Thyroid gland (tissue), 4 donors: ENCODE measurements at regions not wholly inside any gene's neighbourhood (a gene's known extent, or its start where the extent isn't known, plus 50 kb on each side); places are given as distances from the start of the nearest gene placed in this dataset.

Source experiments
- DNase-seq, 2 donors: peaks; one replicate each; pipeline ENCODE4 v3.0.0-alpha.2; 2019
- H3K27ac ChIP-seq, 3 donors: fragments of 200-600 bp; sonication (generic); 1 replicate in 2 of 3; 2 replicates in 1 of 3; pipeline ENCODE4 v1.5.1; 2016 to 2019; ENCODE audit warnings: mild to moderate bottlenecking in 1 of 3, moderate library complexity in 1 of 3
- H3K27me3 ChIP-seq: fragments of 200-600 bp; sonication (generic); one replicate; pipeline ENCODE4 v1.5.1; 2019
- H3K36me3 ChIP-seq, 2 donors: fragments of 200-600 bp; sonication (generic); one replicate each; pipeline ENCODE4 v1.5.1; 2016 to 2019
- H3K4me1 ChIP-seq, 2 donors: fragments of 200-600 bp; sonication (generic); one replicate each; pipeline ENCODE4 v1.5.1; 2017 to 2019
- H3K4me3 ChIP-seq, 3 donors: fragments of 200-600 bp; sonication (generic); replicated peaks in 1 of 3; 1 replicate in 2 of 3; 2 replicates in 1 of 3; pipeline ENCODE4 v1.5.1; 2016; ENCODE audit warnings: mild to moderate bottlenecking in 1 of 3
- H3K9me3 ChIP-seq: fragments of 200-600 bp; sonication (generic); one replicate; pipeline ENCODE4 v1.5.1; 2017
- POLR2A ChIP-seq, 2 donors: fragments of 450-650 bp; IDR thresholded peaks; one replicate each; pipeline ENCODE4 v1.6.1; 2017; ENCODE audit warnings: antibody characterized with exemption in 2 of 2, mild to moderate bottlenecking in 2 of 2, moderate library complexity in 1 of 2
- WGBS, 2 donors: methylation state at CpG; one replicate each; pipeline ENCODE4 v1.1.5; 2017; 5-methylcytosine and 5-hydroxymethylcytosine counted together
- intact Hi-C: fragments of 100-400 bp; cut with DNase I; formaldehyde crosslinking; loops from one replicate; pipeline ENCODE4 v1.15.1; 2023
- TF ChIP-seq, protein P1 (sequence below), 6 experiments: fragments of 200-600 bp in 3 of 6; fragments of 450-650 bp in 3 of 6; sonication (generic) in 3 of 6; IDR thresholded peaks; one replicate each; pipeline ENCODE4 v1.5.1; 2016 to 2019; ENCODE audit warnings: antibody characterized with exemption in 6 of 6, mild to moderate bottlenecking in 2 of 6, inconsistent platforms in 1 of 6, moderate library complexity in 1 of 6

DNA sequence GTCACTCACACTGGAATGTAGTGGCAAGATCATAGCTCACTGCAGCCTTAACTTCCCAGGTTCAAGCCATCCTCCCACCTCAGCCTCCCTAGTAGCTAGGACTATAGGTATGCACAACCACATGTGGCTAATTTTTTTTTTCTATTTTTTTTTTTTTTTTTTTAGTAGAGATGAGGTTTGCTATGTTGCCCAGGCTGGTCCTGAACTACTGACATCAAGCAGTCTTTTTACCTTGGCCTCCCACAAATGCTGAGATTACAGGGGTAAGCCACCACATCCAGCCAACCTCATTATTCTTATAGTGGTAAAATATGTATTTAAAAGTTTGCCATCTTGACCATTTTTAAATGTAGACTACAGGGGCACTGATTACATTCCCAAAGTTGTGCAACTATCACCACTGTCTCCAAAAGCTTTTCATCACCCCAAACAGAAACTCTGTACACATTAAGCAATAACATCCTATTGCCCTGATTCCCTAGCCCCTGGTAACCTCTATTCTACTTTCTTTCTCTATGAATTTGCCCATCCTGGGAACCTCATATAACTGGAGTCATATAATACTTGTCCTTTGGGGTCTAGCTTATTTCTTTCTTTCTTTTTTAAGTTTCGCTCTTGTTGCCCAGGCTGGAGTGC is 268.0 kb upstream of the JARID2 start:
- H3K4me3 ChIP-seq, result no peak overlapping the region
- no peak for TF ChIP-seq POLR2A (IDR thresholded peaks at IDR 0.05)
- TF ChIP-seq, protein P1, sequence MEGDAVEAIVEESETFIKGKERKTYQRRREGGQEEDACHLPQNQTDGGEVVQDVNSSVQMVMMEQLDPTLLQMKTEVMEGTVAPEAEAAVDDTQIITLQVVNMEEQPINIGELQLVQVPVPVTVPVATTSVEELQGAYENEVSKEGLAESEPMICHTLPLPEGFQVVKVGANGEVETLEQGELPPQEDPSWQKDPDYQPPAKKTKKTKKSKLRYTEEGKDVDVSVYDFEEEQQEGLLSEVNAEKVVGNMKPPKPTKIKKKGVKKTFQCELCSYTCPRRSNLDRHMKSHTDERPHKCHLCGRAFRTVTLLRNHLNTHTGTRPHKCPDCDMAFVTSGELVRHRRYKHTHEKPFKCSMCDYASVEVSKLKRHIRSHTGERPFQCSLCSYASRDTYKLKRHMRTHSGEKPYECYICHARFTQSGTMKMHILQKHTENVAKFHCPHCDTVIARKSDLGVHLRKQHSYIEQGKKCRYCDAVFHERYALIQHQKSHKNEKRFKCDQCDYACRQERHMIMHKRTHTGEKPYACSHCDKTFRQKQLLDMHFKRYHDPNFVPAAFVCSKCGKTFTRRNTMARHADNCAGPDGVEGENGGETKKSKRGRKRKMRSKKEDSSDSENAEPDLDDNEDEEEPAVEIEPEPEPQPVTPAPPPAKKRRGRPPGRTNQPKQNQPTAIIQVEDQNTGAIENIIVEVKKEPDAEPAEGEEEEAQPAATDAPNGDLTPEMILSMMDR (IDR thresholded peaks at IDR 0.05), result no peak
- no peaks in the 10 kb centered on the region for H3K36me3 ChIP-seq
- no peak for DNase-seq
- no peaks in the 10 kb centered on the region for H3K9me3 ChIP-seq
- 97 to 100% methylated on average over 1 of the region's 1 CpG for WGBS, 2 donors
- intact Hi-C loops, result no loop called here
- H3K27me3 ChIP-seq, result no peaks in the 10 kb centered on the region
- no peak overlapping the region for H3K27ac ChIP-seq
- H3K4me1 ChIP-seq, result no peaks in the 10 kb centered on the region

DNA sequence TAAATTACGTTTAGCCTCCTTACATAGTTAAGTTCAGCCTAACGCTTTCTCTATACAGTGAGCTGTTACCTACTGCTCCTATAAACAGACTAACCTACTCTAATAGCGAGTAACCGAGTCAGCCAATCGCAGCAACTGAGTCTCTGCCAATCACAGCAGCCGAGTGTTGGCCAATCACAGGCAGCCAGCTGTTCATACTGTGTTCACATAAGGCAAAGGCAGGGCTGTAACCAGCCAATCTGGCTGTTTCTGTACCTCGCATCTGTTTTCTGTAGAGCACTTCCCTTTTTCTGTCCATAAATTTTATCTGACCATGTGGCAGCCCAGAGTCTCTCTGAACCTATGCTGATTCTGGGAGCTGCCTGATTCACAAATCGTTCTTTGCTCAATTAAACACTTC is 263.9 kb upstream of the JARID2 start:
- H3K27ac ChIP-seq, result no peak overlapping the region
- peaks cover 0 to 6% of the 10 kb centered on the region in 2 donors for H3K4me1 ChIP-seq
- TF ChIP-seq, protein P1 (IDR thresholded peaks at IDR 0.05), result no peak
- no peak for TF ChIP-seq POLR2A (IDR thresholded peaks at IDR 0.05)
- H3K27me3 ChIP-seq, result no peaks in the 10 kb centered on the region
- 93 to 94% methylated on average over 8 of the region's 8 CpGs for WGBS, 2 donors
- DNase-seq, result no peak
- no peaks in the 10 kb centered on the region for H3K9me3 ChIP-seq
- intact Hi-C loops, result no loop called here
- H3K36me3 ChIP-seq, result no peaks in the 10 kb centered on the region
- H3K4me3 ChIP-seq, result no peak overlapping the region

DNA sequence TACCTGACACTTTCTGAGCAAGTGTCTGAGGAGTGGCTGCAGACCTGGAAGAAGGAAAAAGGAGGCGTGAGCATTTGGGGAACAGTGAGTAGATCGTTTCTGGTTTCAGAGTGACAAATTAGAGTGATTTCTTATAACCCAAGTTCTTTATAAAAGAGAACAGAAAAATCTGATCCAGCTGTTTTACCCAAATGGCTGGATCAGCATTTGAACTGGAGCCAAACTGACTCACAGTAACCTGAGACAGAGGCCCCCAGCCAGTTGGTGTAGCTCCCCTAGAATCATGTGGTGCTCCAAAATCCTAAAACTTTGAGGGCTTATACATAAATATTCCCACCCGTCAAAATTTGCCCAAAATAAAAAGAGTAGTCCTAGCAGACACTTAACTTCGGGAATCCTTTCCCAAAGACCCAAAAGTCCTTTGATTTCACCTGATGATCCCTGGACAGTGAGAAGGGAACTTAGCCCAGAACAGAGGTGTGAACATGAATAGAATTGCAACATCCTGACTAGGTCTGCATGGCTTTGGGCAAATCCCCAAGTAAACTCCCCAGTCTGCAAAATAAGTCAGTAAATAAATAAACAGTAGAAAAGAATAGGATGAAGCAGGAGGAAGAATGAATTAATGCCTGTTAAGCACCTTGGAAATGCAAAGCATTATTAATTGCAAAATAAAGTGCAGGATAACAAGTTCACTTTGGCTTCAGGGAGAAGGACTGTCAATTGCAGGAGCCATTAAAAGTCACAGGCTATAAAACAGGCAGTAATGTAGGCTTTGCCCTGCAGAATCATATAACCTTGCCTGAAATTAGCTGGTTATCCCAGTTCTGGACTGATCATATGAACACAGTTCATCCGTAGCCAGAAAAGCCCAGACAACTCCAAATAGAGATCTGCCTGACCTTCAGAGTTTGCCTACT is 262.0 kb upstream of the JARID2 start:
- intact Hi-C loops, result no loop called here
- TF ChIP-seq, protein P1 (IDR thresholded peaks at IDR 0.05), result no peak
- TF ChIP-seq POLR2A (IDR thresholded peaks at IDR 0.05), result no peak
- Histone ChIP-seq H3K27ac (no peak overlapping the region), H3K4me3 (no peak overlapping the region), H3K4me1 (peaks cover 0 to 6% of the 10 kb centered on the region in 2 donors), H3K27me3 (no peaks in the 10 kb centered on the region), H3K36me3 (no peaks in the 10 kb centered on the region), H3K9me3 (no peaks in the 10 kb centered on the region)
- no peak for DNase-seq
- 74 to 83% methylated on average over 5 of the region's 5 CpGs for WGBS, 2 donors

DNA sequence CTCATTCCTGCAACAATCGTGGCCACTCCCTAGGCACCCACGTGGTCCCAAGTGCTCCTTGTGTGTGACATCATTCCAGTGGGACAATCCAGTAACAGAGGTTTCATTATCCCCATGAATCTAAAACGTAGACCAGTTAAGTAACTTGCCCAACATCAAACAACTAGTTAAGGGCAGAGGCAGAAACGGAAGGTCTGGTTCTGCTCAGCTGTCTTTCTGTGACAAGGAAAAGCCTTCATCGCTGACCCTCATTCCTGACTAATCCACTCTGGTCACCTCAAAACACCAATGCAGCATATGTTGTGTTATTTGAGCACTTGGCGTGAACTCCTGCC is 261.4 kb upstream of the JARID2 start:
- Histone ChIP-seq H3K4me1 (peaks cover 0 to 6% of the 10 kb centered on the region in 2 donors), H3K9me3 (no peaks in the 10 kb centered on the region), H3K27me3 (no peaks in the 10 kb centered on the region), H3K27ac (no peak overlapping the region), H3K36me3 (no peaks in the 10 kb centered on the region), H3K4me3 (no peak overlapping the region)
- TF ChIP-seq, protein P1 (IDR thresholded peaks at IDR 0.05), result no peak
- TF ChIP-seq POLR2A (IDR thresholded peaks at IDR 0.05), result no peak
- intact Hi-C loops, result no loop called here
- WGBS, 2 donors, result 37 to 46% methylated on average over 6 of the region's 6 CpGs
- peak; percentile 45 to 67 for DNase-seq

DNA sequence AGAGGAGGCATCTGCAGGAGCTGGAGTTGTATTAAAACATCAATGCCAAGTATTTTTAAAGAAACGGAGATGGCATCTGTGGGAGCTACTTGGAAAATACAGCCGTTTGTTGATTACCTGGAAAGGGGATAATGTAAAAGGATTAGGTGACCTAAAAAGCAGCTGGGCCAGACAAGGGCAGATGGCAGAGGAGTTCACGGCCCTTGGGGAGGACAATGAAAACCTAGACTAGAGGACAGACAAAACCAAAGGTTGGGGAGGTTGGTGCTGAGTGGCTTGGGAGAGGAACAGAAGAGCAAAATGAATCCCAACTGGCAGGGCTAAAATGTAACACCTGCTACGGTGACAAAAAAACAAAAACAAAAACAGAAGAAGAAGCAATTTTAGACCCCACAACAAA is 260.5 kb upstream of the JARID2 start:
- 92% methylated on average over 4 of the region's 4 CpGs for WGBS, 2 donors

More for the DNA sequence above, 260.5 kb upstream of the JARID2 start:
- no peak overlapping the region for H3K4me3 ChIP-seq
- no peak for DNase-seq
- no peaks in the 10 kb centered on the region for H3K27me3 ChIP-seq
- peaks cover 0 to 6% of the 10 kb centered on the region in 2 donors for H3K4me1 ChIP-seq
- H3K36me3 ChIP-seq, result no peaks in the 10 kb centered on the region
- intact Hi-C loops, result no loop called here
- no peaks in the 10 kb centered on the region for H3K9me3 ChIP-seq
- no peak overlapping the region for H3K27ac ChIP-seq
- TF ChIP-seq, protein P1 (IDR thresholded peaks at IDR 0.05), result no peak
- no peak for TF ChIP-seq POLR2A (IDR thresholded peaks at IDR 0.05)
